Transverse colon (tissue), 4 donors: ENCODE measurements at regions not wholly inside any gene's neighbourhood (a gene's known extent, or its start where the extent isn't known, plus 50 kb on each side); places are given as distances from the start of the nearest gene placed in this dataset.

ENCODE experiments used
- DNase-seq: peaks from one replicate; pipeline ENCODE4 v3.0.0-alpha.2; 2019
- H3K27ac ChIP-seq, 4 donors: fragments of 200-600 bp; sonication (generic); 2 replicates each; pipeline ENCODE4 v1.5.1; 2016 to 2018; ENCODE audit warnings: inconsistent platforms in 4 of 4
- H3K27me3 ChIP-seq: fragments of 200-600 bp; sonication (generic); 2 replicates; pipeline ENCODE4 v1.5.1; 2017; ENCODE audit warnings: inconsistent platforms
- H3K36me3 ChIP-seq, 4 donors: fragments of 200-600 bp; sonication (generic); 2 replicates each; pipeline ENCODE4 v1.5.1; 2017 to 2019; ENCODE audit warnings: inconsistent platforms in 4 of 4
- H3K4me1 ChIP-seq, 4 donors: fragments of 200-600 bp; sonication (generic); 2 replicates each; pipeline ENCODE4 v1.5.1; 2017 to 2020; ENCODE audit warnings: inconsistent platforms in 4 of 4
- H3K4me3 ChIP-seq, 4 donors: fragments of 200-600 bp; sonication (generic); 1 replicate in 1 of 4; 2 replicates in 3 of 4; pipeline versions ENCODE4 v1.5.1 to v1.6.1; 2017 to 2019; ENCODE audit warnings: inconsistent platforms in 4 of 4
- H3K9me3 ChIP-seq, 2 donors: fragments of 200-600 bp; sonication (generic); 2 replicates each; pipeline ENCODE4 v1.5.1; 2017 to 2019; ENCODE audit warnings: inconsistent platforms in 2 of 2
- CTCF ChIP-seq, 5 experiments: fragments of 200-600 bp in 3 of 5; fragments of 450-650 bp in 2 of 5; sonication (generic) in 3 of 5; IDR thresholded peaks; 1 replicate in 2 of 5; 2 replicates in 3 of 5; pipeline ENCODE4 v1.5.1; 2016 to 2017; ENCODE audit warnings: antibody characterized with exemption in 5 of 5, inconsistent platforms in 3 of 5, mild to moderate bottlenecking in 2 of 5, moderate library complexity in 1 of 5
- EP300 ChIP-seq: sonication (generic); formaldehyde crosslinking; IDR thresholded peaks from one replicate; pipeline ENCODE4 v1.6.1; 2017; ENCODE audit warnings: antibody characterized with exemption, low read depth
- POLR2A ChIP-seq: fragments of 450-650 bp; IDR thresholded peaks from one replicate; pipeline ENCODE4 v1.6.1; 2016; ENCODE audit warnings: antibody characterized with exemption, mild to moderate bottlenecking, moderate library complexity
- POLR2AphosphoS5 ChIP-seq, 3 donors: sonication (generic); formaldehyde crosslinking; IDR thresholded peaks; one replicate each; pipeline ENCODE4 v1.6.1; 2016; ENCODE audit warnings: antibody characterized with exemption in 3 of 3
- WGBS, 2 donors: methylation state at CpG; one replicate each; pipeline ENCODE4 v1.1.5; 2018; ENCODE audit warnings: low coverage in 1 of 2; 5-methylcytosine and 5-hydroxymethylcytosine counted together
- in situ Hi-C, 4 donors: fragments of 200-750 bp; cut with MboI; loops; one replicate each; pipeline versions ENCODE4 v1.15.0 to v1.15.1; 2017; ENCODE audit warnings: low sequenced_read_pairs in 3 of 4, low pct_ligation_motif_present in 1 of 4, low pct_unique_long_range_greater_than_20kb in 1 of 4
- intact Hi-C: fragments of 100-400 bp; cut with DNase I; formaldehyde crosslinking; loops from one replicate; pipeline ENCODE4 v1.15.1; 2023; ENCODE audit warnings: low total_unique reads

GRCh38 chr18:54726143-54726542, 102.1 kb upstream of the RAB27B start:
- Histone ChIP-seq H3K4me3 (no peak overlapping the region), H3K4me1 (no peaks in the 10 kb centered on the region), H3K27me3 (no peaks in the 10 kb centered on the region), H3K27ac (no peak overlapping the region), H3K36me3 (no peaks in the 10 kb centered on the region), H3K9me3 (no peaks in the 10 kb centered on the region)
- intact Hi-C loops = no loop called here
- DNase-seq = no peak
- 89 to 92% methylated on average over 4 of the region's 4 CpGs for WGBS, 2 donors
- TF ChIP-seq POLR2A = no peak
- in situ Hi-C loops = no loop called here

- intact Hi-C loops = no loop called here
Measured at GRCh38 chr18:54734059-54734458, 94.2 kb upstream of the RAB27B start.

DNA sequence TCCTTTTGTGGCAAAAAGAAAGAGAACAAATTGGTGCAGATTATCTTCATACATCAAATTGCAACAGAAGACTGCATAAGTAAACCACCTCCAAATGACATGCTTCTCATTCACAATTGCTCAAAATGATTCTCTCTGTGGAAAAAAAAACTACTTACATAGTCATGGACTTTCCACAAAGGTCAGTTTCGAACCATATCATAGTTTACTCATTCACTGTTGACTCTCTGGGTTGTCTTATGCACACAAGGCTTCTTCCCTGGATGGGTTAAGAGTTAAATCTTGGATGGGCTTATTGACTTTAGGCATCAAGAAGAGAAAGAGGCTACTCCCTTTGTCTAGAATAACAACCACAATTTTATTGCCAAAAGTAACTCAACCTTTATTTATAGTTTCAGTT, 91.3 kb upstream of the RAB27B start:
- TF ChIP-seq CTCF (IDR thresholded peaks at IDR 0.05) = no peak
- in situ Hi-C loops (no loop called here), intact Hi-C loops (no loop called here)
- H3K36me3 ChIP-seq = no peaks in the 10 kb centered on the region
- no peaks in the 10 kb centered on the region for H3K9me3 ChIP-seq
- no peak for DNase-seq
- H3K4me3 ChIP-seq = no peak overlapping the region
- H3K27ac ChIP-seq = no peak overlapping the region
- WGBS, 2 donors = 71 to 86% methylated on average over 1 of the region's 1 CpG
- H3K27me3 ChIP-seq = no peaks in the 10 kb centered on the region
- no peaks in the 10 kb centered on the region for H3K4me1 ChIP-seq

More at GRCh38 chr18:54734059-54734458, 94.2 kb upstream of the RAB27B start:
- Histone ChIP-seq H3K9me3 (no peaks in the 10 kb centered on the region), H3K4me3 (no peak overlapping the region), H3K27me3 (no peaks in the 10 kb centered on the region), H3K4me1 (no peaks in the 10 kb centered on the region), H3K27ac (no peak overlapping the region), H3K36me3 (no peaks in the 10 kb centered on the region)
- 76% methylated on average over 3 of the region's 3 CpGs; no CpG with 5 or more reads in 1 of the 2 donors for WGBS, 2 donors
- TF ChIP-seq EP300 (no peak), CTCF (IDR thresholded peaks at IDR 0.05) (no peak), POLR2AphosphoS5 (IDR thresholded peaks at IDR 0.05) (no peak), POLR2A (no peak)
- no peak for DNase-seq
- in situ Hi-C loops = no loop called here

GRCh38 chr18:54737986-54738385, 90.3 kb upstream of the RAB27B start:
- no peak overlapping the region for H3K4me3 ChIP-seq
- in situ Hi-C loops (no loop called here), intact Hi-C loops (loop anchor here (1.0 kb wide), 1 partner anchor 38 kb away; no protein-coding TSS in a partner anchor)
- peaks cover 0 to 6% (median 2%) of the 10 kb centered on the region in 4 donors for H3K4me1 ChIP-seq
- TF ChIP-seq POLR2A (no peak), EP300 (no peak), CTCF (IDR thresholded peaks at IDR 0.05) (no peak), POLR2AphosphoS5 (IDR thresholded peaks at IDR 0.05) (no peak)
- no peaks in the 10 kb centered on the region for H3K9me3 ChIP-seq
- 71 to 89% methylated on average over 2 to 3 of the region's 3 CpGs for WGBS, 2 donors
- H3K36me3 ChIP-seq = no peaks in the 10 kb centered on the region
- DNase-seq = no peak
- no peaks in the 10 kb centered on the region for H3K27me3 ChIP-seq
- H3K27ac ChIP-seq = no peak overlapping the region

- TF ChIP-seq POLR2A (no peak), POLR2AphosphoS5 (IDR thresholded peaks at IDR 0.05) (no peak), CTCF (IDR thresholded peaks at IDR 0.05) (no peak), EP300 (no peak)
- Histone ChIP-seq H3K9me3 (no peaks in the 10 kb centered on the region), H3K27me3 (no peaks in the 10 kb centered on the region), H3K36me3 (no peaks in the 10 kb centered on the region), H3K4me3 (no peak overlapping the region), H3K4me1 (peaks cover 0 to 7% (median 2%) of the 10 kb centered on the region in 4 donors), H3K27ac (no peak overlapping the region)
- 71 to 72% methylated on average over 2 of the region's 2 CpGs for WGBS, 2 donors
- intact Hi-C loops (no loop called here), in situ Hi-C loops (no loop called here)
- no peak for DNase-seq
Measured at GRCh38 chr18:54739476-54739875, 88.8 kb upstream of the RAB27B start.
